Naive B cell (primary cell): ENCODE measurements at regions not wholly inside any gene's neighbourhood (a gene's known extent, or its start where the extent isn't known, plus 50 kb on each side); places are given as distances from the start of the nearest gene placed in this dataset.
A peak's percentile ranks its signal among the peaks of the same experiment; 100 is the strongest.
"Not testable (repeated sequence)": the region's sequence is repeated elsewhere in the genome, so short reads cannot be mapped to it uniquely, and the experiment has no call there.

ENCODE experiments used
- ATAC-seq, 2 donors: fragments of 150-1000 bp; cut with Tn5 transposase; 2 replicates each; pipeline ENCODE4 v1.10.0; 2021; ENCODE audit warnings: low read depth in 2 of 2, mild to moderate bottlenecking in 2 of 2, moderate library complexity in 2 of 2
- DNase-seq: peaks from one replicate; pipeline ENCODE4 v3.0.0; 2022
- H3K27ac Mint-ChIP-seq, 6 donors: one replicate each; pipeline ENCODE4 v1.8.0; 2020 to 2022; ENCODE audit warnings: mild to moderate bottlenecking in 6 of 6, mixed read lengths in 6 of 6, moderate library complexity in 5 of 6, inconsistent platforms in 2 of 6
- H3K27me3 Mint-ChIP-seq, 3 donors: one replicate each; pipeline ENCODE4 v1.8.0; 2021 to 2022; ENCODE audit warnings: mixed read lengths in 3 of 3, mild to moderate bottlenecking in 1 of 3
- H3K36me3 Mint-ChIP-seq, 2 donors: one replicate each; pipeline ENCODE4 v1.8.0; 2020 to 2022; ENCODE audit warnings: mixed read lengths in 2 of 2, inconsistent platforms in 1 of 2, mild to moderate bottlenecking in 1 of 2
- H3K4me1 Mint-ChIP-seq, 3 donors: one replicate each; pipeline ENCODE4 v1.8.0; 2020 to 2022; ENCODE audit warnings: mixed read lengths in 3 of 3, inconsistent platforms in 1 of 3, mild to moderate bottlenecking in 1 of 3, moderate library complexity in 1 of 3
- H3K4me3 Mint-ChIP-seq, 8 donors: one replicate each; pipeline ENCODE4 v1.8.0; 2020 to 2022; ENCODE audit warnings: mild to moderate bottlenecking in 8 of 8, mixed read lengths in 8 of 8, moderate library complexity in 8 of 8, inconsistent platforms in 2 of 8
- H3K9me3 Mint-ChIP-seq, 7 donors: one replicate each; pipeline ENCODE4 v1.8.0; 2020 to 2022; ENCODE audit warnings: mixed read lengths in 7 of 7, mild to moderate bottlenecking in 5 of 7, inconsistent platforms in 2 of 7, moderate library complexity in 1 of 7

- peaks cover 3 to 19% (median 9%) of the 10 kb centered on the region in 7 donors for H3K9me3 Mint-ChIP-seq
- ATAC-seq (no peak), DNase-seq (no peak)
- no peak overlapping the region for H3K4me3 Mint-ChIP-seq
- no peak overlapping the region for H3K27ac Mint-ChIP-seq
- H3K36me3 Mint-ChIP-seq: peaks cover 0 to 7% of the 10 kb centered on the region in 2 donors
- H3K4me1 Mint-ChIP-seq: peaks cover 0 to 3% (median 0%) of the 10 kb centered on the region in 3 donors
- no peaks in the 10 kb centered on the region for H3K27me3 Mint-ChIP-seq
Observed at GRCh38 chr21:28294051-28294450, 698.6 kb downstream of the LTN1 start.

- no peak for DNase-seq
- H3K4me3 Mint-ChIP-seq: no peak overlapping the region
- H3K27me3 Mint-ChIP-seq: no peaks in the 10 kb centered on the region
- no peaks in the 10 kb centered on the region for H3K36me3 Mint-ChIP-seq
- no peaks in the 10 kb centered on the region for H3K4me1 Mint-ChIP-seq
- H3K9me3 Mint-ChIP-seq: peaks cover 0 to 16% (median 4%) of the 10 kb centered on the region in 7 donors
- H3K27ac Mint-ChIP-seq: no peak overlapping the region
- ATAC-seq: no peak
Observed at GRCh38 chr21:28283641-28284490, 708.8 kb downstream of the LTN1 start.

DNA sequence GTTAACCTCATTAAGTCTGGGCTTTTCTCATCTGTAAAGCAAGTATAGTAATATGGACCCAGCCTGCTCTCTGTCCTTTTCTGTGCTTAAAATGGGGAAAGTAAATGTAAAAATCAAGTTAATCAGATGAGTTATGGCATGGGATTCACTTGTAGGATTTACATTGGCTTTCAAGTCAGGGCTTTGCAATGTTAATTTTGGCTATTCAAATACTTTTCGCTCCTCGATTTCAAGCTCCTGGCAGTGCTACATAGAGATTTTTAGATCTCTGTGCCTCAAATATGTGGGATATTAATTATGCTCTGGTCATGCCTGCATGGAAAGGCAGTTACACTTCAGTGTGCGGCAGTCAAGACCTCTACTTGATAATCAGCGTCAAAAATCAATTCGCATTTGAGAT is 709.8 kb downstream of the LTN1 start:
- Mint-ChIP-seq H3K9me3 (peaks cover 0 to 16% (median 3%) of the 10 kb centered on the region in 7 donors), H3K27ac (peak overlapping the region in 1 of 6 donors; percentile 30), H3K4me1 (no peaks in the 10 kb centered on the region), H3K36me3 (no peaks in the 10 kb centered on the region), H3K4me3 (no peak overlapping the region), H3K27me3 (no peaks in the 10 kb centered on the region)
- ATAC-seq (no peak), DNase-seq (no peak)

GRCh38 chr21:28281357-28281756 is 711.3 kb downstream of the LTN1 start:
- not testable (repeated sequence) for H3K4me1 Mint-ChIP-seq, H3K4me3 Mint-ChIP-seq, H3K27me3 Mint-ChIP-seq, H3K27ac Mint-ChIP-seq, H3K36me3 Mint-ChIP-seq, DNase-seq, ATAC-seq
- peaks cover 0 to 16% (median 3%) of the 10 kb centered on the region in 7 donors for H3K9me3 Mint-ChIP-seq

DNA sequence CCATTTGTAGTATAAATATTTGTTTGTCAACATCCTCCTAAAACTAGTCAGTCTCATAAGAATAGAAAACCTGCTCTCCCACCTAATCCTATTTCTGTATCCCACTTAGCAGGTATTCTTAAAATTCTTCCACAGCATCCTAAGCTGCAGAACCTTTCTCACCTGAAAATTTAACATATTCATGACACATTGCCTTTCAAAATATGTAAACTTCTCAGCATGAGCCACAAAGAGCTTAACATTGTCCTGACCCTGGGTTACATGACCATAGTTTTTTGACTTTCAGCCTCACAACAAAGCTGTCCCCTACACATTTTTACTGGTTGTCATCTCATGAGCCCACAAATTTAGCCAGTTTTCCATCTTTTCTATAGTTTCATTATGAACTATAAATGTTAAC is 712.1 kb downstream of the LTN1 start:
- no peaks in the 10 kb centered on the region for H3K4me1 Mint-ChIP-seq
- no peak overlapping the region for H3K4me3 Mint-ChIP-seq
- DNase-seq (no peak), ATAC-seq (no peak)
- H3K27me3 Mint-ChIP-seq: no peaks in the 10 kb centered on the region
- no peaks in the 10 kb centered on the region for H3K36me3 Mint-ChIP-seq
- H3K27ac Mint-ChIP-seq: no peak overlapping the region
- H3K9me3 Mint-ChIP-seq: peaks cover 0 to 16% (median 3%) of the 10 kb centered on the region in 7 donors

- no peak for ATAC-seq
- Mint-ChIP-seq H3K27ac (no peak overlapping the region), H3K36me3 (no peaks in the 10 kb centered on the region), H3K27me3 (no peaks in the 10 kb centered on the region), H3K4me3 (no peak overlapping the region), H3K9me3 (peaks cover 0 to 18% (median 3%) of the 10 kb centered on the region in 7 donors), H3K4me1 (no peaks in the 10 kb centered on the region)
- DNase-seq: no peak
Observed at GRCh38 chr21:28277324-28277723, 715.4 kb downstream of the LTN1 start.

- Mint-ChIP-seq H3K27me3 (no peaks in the 10 kb centered on the region), H3K9me3 (peaks cover 0 to 15% (median 0%) of the 10 kb centered on the region in 7 donors), H3K27ac (no peak overlapping the region), H3K4me1 (no peaks in the 10 kb centered on the region), H3K36me3 (no peaks in the 10 kb centered on the region), H3K4me3 (no peak overlapping the region)
- no peak for DNase-seq
- no peak for ATAC-seq
Observed at GRCh38 chr21:28272272-28272992, 720.2 kb downstream of the LTN1 start.

- Mint-ChIP-seq H3K4me3 (no peak overlapping the region), H3K36me3 (no peaks in the 10 kb centered on the region), H3K9me3 (peaks cover 0 to 10% (median 0%) of the 10 kb centered on the region in 7 donors), H3K4me1 (no peaks in the 10 kb centered on the region), H3K27me3 (no peaks in the 10 kb centered on the region), H3K27ac (no peak overlapping the region)
- DNase-seq (no peak), ATAC-seq (no peak)
Observed at GRCh38 chr21:28269173-28269572, 723.5 kb downstream of the LTN1 start.

GRCh38 chr21:28268685-28269084 is 724.0 kb downstream of the LTN1 start:
- no peak overlapping the region for H3K4me3 Mint-ChIP-seq
- H3K9me3 Mint-ChIP-seq: peaks cover 0 to 5% (median 0%) of the 10 kb centered on the region in 7 donors
- H3K4me1 Mint-ChIP-seq: no peaks in the 10 kb centered on the region
- H3K27ac Mint-ChIP-seq: no peak overlapping the region
- no peak for DNase-seq
- no peaks in the 10 kb centered on the region for H3K36me3 Mint-ChIP-seq
- no peak for ATAC-seq
- no peaks in the 10 kb centered on the region for H3K27me3 Mint-ChIP-seq

DNA sequence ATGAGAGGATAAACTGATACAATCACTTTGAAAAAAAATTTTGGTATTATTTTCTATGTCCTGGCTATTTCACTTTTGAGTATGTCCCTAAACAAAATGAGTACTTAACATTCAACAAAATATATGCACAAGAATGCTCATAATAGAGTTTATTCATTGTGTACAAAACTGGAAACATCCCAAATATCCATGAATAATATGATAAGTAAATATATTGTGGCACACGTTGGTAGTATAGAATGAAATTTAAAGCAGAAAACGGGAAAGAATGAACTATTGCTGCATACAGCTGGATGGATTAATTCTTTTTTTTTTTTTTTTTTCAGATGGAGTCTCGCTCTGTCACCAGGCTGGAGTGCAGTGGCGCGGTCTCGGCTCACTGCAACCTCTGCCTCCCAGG is 725.2 kb downstream of the LTN1 start:
- no peaks in the 10 kb centered on the region for H3K27me3 Mint-ChIP-seq
- H3K27ac Mint-ChIP-seq: no peak overlapping the region
- H3K9me3 Mint-ChIP-seq: peaks cover 0 to 4% (median 0%) of the 10 kb centered on the region in 7 donors
- H3K36me3 Mint-ChIP-seq: no peaks in the 10 kb centered on the region
- DNase-seq: no peak
- no peak for ATAC-seq
- H3K4me3 Mint-ChIP-seq: no peak overlapping the region
- H3K4me1 Mint-ChIP-seq: no peaks in the 10 kb centered on the region

DNA sequence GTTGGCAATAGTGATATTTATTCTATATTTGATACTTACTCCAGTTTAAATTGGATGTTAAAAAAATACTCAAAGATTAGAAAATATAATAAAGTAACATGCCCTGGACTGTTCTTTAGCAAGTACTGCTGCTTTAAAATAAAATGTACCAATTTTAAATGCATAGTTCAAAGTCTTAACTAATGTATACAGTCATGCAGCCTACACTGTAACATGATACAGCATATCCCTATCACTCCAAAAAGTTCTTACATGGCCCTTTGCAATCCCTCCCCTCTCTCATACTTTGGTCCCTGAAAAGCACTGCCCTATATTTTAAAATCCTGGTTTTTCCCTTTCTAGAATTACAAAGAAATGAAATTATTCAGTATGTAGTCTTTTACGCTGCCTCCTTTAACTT is 726.6 kb downstream of the LTN1 start:
- Mint-ChIP-seq H3K4me3 (no peak overlapping the region), H3K4me1 (no peaks in the 10 kb centered on the region), H3K27me3 (no peaks in the 10 kb centered on the region), H3K9me3 (peaks cover 0 to 4% (median 0%) of the 10 kb centered on the region in 7 donors), H3K27ac (no peak overlapping the region), H3K36me3 (no peaks in the 10 kb centered on the region)
- ATAC-seq: no peak
- no peak for DNase-seq

GRCh38 chr21:28263974-28264373 is 728.7 kb downstream of the LTN1 start:
- Mint-ChIP-seq H3K36me3 (no peaks in the 10 kb centered on the region), H3K9me3 (peaks cover 0 to 4% (median 0%) of the 10 kb centered on the region in 7 donors), H3K4me3 (no peak overlapping the region), H3K27me3 (no peaks in the 10 kb centered on the region), H3K4me1 (no peaks in the 10 kb centered on the region), H3K27ac (no peak overlapping the region)
- DNase-seq (no peak), ATAC-seq (no peak)

- Mint-ChIP-seq H3K27ac (no peak overlapping the region), H3K9me3 (peaks cover 0 to 4% (median 0%) of the 10 kb centered on the region in 7 donors), H3K4me1 (no peaks in the 10 kb centered on the region), H3K4me3 (no peak overlapping the region), H3K27me3 (no peaks in the 10 kb centered on the region), H3K36me3 (no peaks in the 10 kb centered on the region)
- ATAC-seq (no peak), DNase-seq (no peak)
Observed at GRCh38 chr21:28261298-28261697, 731.4 kb downstream of the LTN1 start.

DNA sequence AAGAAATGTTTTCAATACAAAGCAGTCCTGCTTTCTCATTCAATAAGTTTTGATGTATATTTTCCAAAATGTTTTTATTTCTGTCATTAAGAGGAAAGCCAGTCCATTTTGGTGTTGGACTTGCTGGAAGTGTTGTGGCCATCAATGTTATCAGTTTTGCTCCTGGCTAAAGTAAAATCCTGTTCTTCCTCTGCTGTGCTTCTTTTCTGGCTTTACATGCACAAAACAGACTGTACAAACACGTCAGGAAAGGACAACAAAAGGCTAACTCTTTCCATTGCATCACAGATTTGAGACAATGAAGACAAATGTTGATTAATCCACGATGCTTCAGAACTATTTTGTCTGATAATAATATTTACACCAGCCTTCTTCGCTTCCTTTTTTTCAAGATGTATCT is 735.4 kb downstream of the LTN1 start:
- ATAC-seq (no peak), DNase-seq (no peak)
- Mint-ChIP-seq H3K36me3 (no peaks in the 10 kb centered on the region), H3K4me3 (no peak overlapping the region), H3K9me3 (peaks cover 0 to 4% (median 0%) of the 10 kb centered on the region in 7 donors), H3K4me1 (no peaks in the 10 kb centered on the region), H3K27ac (no peak overlapping the region), H3K27me3 (no peaks in the 10 kb centered on the region)
